ENCODE measurements at regions not wholly inside any gene's neighbourhood (a gene's known extent, or its start where the extent isn't known, plus 50 kb on each side); places are given as distances from the start of the nearest gene placed in this dataset.

DNA sequence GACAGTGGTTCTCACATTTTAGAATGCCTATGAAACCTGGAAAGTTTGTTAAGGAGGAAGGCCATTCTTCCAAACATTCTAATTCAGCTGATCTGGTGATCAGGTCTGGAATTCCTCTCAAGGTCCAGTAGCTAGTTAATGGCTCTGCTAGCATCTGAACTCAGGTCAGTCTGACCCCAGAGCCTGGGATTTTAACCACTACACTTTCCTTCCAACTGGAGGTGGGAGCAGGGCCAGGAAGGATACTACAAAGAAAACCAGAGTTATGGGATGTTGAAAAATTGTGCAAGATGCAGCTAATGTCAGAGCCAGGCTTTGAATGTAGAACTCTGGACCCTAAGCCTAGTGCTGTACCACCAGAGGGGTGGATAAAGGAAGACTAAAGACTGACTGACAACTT, 73.6 kb upstream of the NID2 start:
- peaks cover 0 to 8% (median 4%) of the 10 kb centered on the region in 7 donors for H3K9me3 Mint-ChIP-seq
- Histone ChIP-seq H3K27ac (ENCODE audit: low read depth in 1 of 2, low read length in 2 of 2) (no peak overlapping the region), H2AFZ (ENCODE audit: insufficient read depth, low read depth, low read length, poor library complexity, severe bottlenecking) (no peak overlapping the region), H3K79me2 (ENCODE audit: insufficient read depth, low read length) (no peaks in the 10 kb centered on the region), H3K9me3 (replicated peaks in 1 of 2; ENCODE audit: control insufficient read depth in 1 of 2, insufficient read depth in 1 of 2, low read length in 2 of 2) (no peaks in the 10 kb centered on the region), H3K36me3 (replicated peaks in 1 of 2; ENCODE audit: control insufficient read depth in 1 of 2, insufficient read depth in 2 of 2, low read length in 2 of 2) (no peaks in the 10 kb centered on the region), H4K20me1 (ENCODE audit: insufficient read depth, low read length) (no peaks in the 10 kb centered on the region), H3K9ac (ENCODE audit: insufficient read depth, low read length, poor library complexity, severe bottlenecking) (no peak overlapping the region), H3K27me3 (ENCODE audit: control insufficient read depth in 2 of 2, insufficient read depth in 2 of 2, low read length in 2 of 2) (no peaks in the 10 kb centered on the region), H3K4me3 (replicated peaks in 1 of 3; ENCODE audit: low read depth in 2 of 3, low read length in 3 of 3) (no peak overlapping the region), H3K4me1 (ENCODE audit: control insufficient read depth in 1 of 2, insufficient read depth in 2 of 2, low read length in 2 of 2) (no peaks in the 10 kb centered on the region), H3K4me2 (replicated peaks; ENCODE audit: extremely low read depth, low read length, poor library complexity, severe bottlenecking) (no peak overlapping the region)
- TF ChIP-seq, protein P1, sequence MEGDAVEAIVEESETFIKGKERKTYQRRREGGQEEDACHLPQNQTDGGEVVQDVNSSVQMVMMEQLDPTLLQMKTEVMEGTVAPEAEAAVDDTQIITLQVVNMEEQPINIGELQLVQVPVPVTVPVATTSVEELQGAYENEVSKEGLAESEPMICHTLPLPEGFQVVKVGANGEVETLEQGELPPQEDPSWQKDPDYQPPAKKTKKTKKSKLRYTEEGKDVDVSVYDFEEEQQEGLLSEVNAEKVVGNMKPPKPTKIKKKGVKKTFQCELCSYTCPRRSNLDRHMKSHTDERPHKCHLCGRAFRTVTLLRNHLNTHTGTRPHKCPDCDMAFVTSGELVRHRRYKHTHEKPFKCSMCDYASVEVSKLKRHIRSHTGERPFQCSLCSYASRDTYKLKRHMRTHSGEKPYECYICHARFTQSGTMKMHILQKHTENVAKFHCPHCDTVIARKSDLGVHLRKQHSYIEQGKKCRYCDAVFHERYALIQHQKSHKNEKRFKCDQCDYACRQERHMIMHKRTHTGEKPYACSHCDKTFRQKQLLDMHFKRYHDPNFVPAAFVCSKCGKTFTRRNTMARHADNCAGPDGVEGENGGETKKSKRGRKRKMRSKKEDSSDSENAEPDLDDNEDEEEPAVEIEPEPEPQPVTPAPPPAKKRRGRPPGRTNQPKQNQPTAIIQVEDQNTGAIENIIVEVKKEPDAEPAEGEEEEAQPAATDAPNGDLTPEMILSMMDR (IDR thresholded peaks at IDR 0.05) = no peak
- H3K4me3 Mint-ChIP-seq = no peak overlapping the region
- H3K36me3 Mint-ChIP-seq = no peaks in the 10 kb centered on the region
- H3K4me1 Mint-ChIP-seq = no peaks in the 10 kb centered on the region
- H3K27ac Mint-ChIP-seq = peak overlapping the region in 2 of 7 donors; percentile 32 to 60
- peaks cover 0 to 2% (median 0%) of the 10 kb centered on the region in 3 donors for H3K27me3 Mint-ChIP-seq (ENCODE audit: low read depth in 3 of 3)
- intact Hi-C loops (cut with micrococcal nuclease) = no loop called here
- no peak for DNase-seq

DNA sequence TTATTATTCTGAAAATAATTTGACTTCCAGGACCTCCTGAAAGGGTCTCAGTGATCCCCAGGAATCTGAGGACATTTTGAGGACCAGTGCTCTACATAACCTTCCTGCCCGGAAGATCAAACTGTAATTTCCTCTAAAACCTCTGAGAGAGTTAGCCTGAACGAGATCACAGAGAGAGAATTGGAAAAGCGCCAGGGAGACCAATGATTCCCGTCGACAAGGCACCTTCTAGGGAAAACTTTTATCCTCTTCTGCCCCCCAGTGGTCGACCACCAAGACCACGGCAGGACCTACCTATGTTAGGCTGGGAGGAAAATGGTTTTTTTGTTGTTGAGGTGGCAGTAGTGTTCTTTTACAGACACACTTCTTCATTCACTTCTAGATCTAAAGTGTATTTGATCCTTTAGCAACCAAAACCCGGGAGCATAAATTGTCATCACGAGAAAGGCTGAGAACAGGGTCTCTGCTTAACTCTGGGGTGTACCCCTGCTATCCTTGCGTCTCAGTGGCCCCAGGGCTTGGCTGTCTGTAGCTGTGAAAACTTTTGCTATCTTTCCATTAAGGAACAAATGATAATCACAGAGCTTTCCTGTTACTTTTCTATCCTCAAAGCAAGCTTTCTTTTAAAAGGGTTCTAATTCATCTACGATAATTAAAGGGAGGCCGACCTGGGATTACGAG, 62.9 kb upstream of the NID2 start:
- no peak overlapping the region for H3K4me3 Mint-ChIP-seq
- no peaks in the 10 kb centered on the region for H3K4me1 ChIP-seq (ENCODE audit: control insufficient read depth in 1 of 2, insufficient read depth in 2 of 2, low read length in 2 of 2)
- no peak overlapping the region for H3K27ac ChIP-seq (ENCODE audit: low read depth in 1 of 2, low read length in 2 of 2)
- 48% methylated on average over 6 of the region's 13 CpGs for WGBS (ENCODE audit: insufficient coverage)
- intact Hi-C loops (cut with micrococcal nuclease) = no loop called here
- no peaks in the 10 kb centered on the region for H3K36me3 Mint-ChIP-seq
- H3K9me3 Mint-ChIP-seq = peaks cover 10 to 23% (median 17%) of the 10 kb centered on the region in 7 donors
- no peaks in the 10 kb centered on the region for H3K36me3 ChIP-seq (replicated peaks in 1 of 2; ENCODE audit: control insufficient read depth in 1 of 2, insufficient read depth in 2 of 2, low read length in 2 of 2)
- H4K20me1 ChIP-seq (ENCODE audit: insufficient read depth, low read length) = no peaks in the 10 kb centered on the region
- H3K4me1 Mint-ChIP-seq = peaks cover 2% of the 10 kb centered on the region
- DNase-seq = no peak
- no peak overlapping the region for H3K4me2 ChIP-seq (replicated peaks; ENCODE audit: extremely low read depth, low read length, poor library complexity, severe bottlenecking)
- H3K27me3 ChIP-seq (ENCODE audit: control insufficient read depth in 2 of 2, insufficient read depth in 2 of 2, low read length in 2 of 2) = no peaks in the 10 kb centered on the region
- H2AFZ ChIP-seq (ENCODE audit: insufficient read depth, low read depth, low read length, poor library complexity, severe bottlenecking) = no peak overlapping the region
- no peak overlapping the region for H3K9ac ChIP-seq (ENCODE audit: insufficient read depth, low read length, poor library complexity, severe bottlenecking)
- H3K27ac Mint-ChIP-seq = no peak overlapping the region
- TF ChIP-seq, protein P1 (IDR thresholded peaks at IDR 0.05) = no peak
- peaks cover 0 to 8% of the 10 kb centered on the region in 2 donors for H3K9me3 ChIP-seq (replicated peaks in 1 of 2; ENCODE audit: control insufficient read depth in 1 of 2, insufficient read depth in 1 of 2, low read length in 2 of 2)
- no peaks in the 10 kb centered on the region for H3K79me2 ChIP-seq (ENCODE audit: insufficient read depth, low read length)
- H3K4me3 ChIP-seq (replicated peaks in 1 of 3; ENCODE audit: low read depth in 2 of 3, low read length in 3 of 3) = no peak overlapping the region
- H3K27me3 Mint-ChIP-seq (ENCODE audit: low read depth in 3 of 3) = peaks cover 0 to 1% (median 0%) of the 10 kb centered on the region in 3 donors
